ENCODE measurements at regions not wholly inside any gene's neighbourhood (a gene's known extent, or its start where the extent isn't known, plus 50 kb on each side); places are given as distances from the start of the nearest gene placed in this dataset.

- TF ChIP-seq POLR2A (IDR thresholded peaks at IDR 0.05) (no peak), CTCF (IDR thresholded peaks at IDR 0.05) (no peak), EP300 (IDR thresholded peaks at IDR 0.05) (no peak)
These were observed 128.6 kb upstream of the ANKRD1 start for GRCh38 chr10:91049296-91049987.
